GM23338 (cell line): ENCODE measurements at regions not wholly inside any gene's neighbourhood (a gene's known extent, or its start where the extent isn't known, plus 50 kb on each side); places are given as distances from the start of the nearest gene placed in this dataset.

Source experiments
- ATAC-seq: fragments of 200-7000 bp; cut with Tn5 transposase; 3 replicates; pipeline ENCODE4 v1.9.1; 2020
- DNase-seq: peaks from one replicate; pipeline ENCODE4 v3.0.0-alpha.2; 2015; ENCODE audit warnings: low spot score
- H2AFZ ChIP-seq: fragments of 200-600 bp; sonication (generic); 2 replicates; pipeline ENCODE4 v1.8.0; 2016; ENCODE audit warnings: antibody characterized with exemption, mild to moderate bottlenecking, moderate library complexity
- H3F3A ChIP-seq: fragments of 200-600 bp; sonication (generic); replicated peaks from 2 replicates; pipeline ENCODE4 v1.8.0; 2017; ENCODE audit warnings: antibody characterized with exemption, mixed run types, low read depth
- H3K27ac ChIP-seq: fragments of 200-600 bp; sonication (generic); 2 replicates; pipeline ENCODE4 v1.6.1; 2016; ENCODE audit warnings: low read depth
- H3K27me3 ChIP-seq: fragments of 200-600 bp; sonication (generic); 2 replicates; pipeline ENCODE4 v1.8.0; 2016; ENCODE audit warnings: mild to moderate bottlenecking, mixed run types, moderate library complexity; ENCODE audit not compliant: insufficient read depth
- H3K36me3 ChIP-seq: fragments of 200-600 bp; sonication (generic); 2 replicates; pipeline ENCODE4 v1.8.0; 2016; ENCODE audit warnings: mild to moderate bottlenecking; ENCODE audit not compliant: insufficient read depth
- H3K4me1 ChIP-seq: fragments of 200-600 bp; sonication (generic); 2 replicates; pipeline ENCODE4 v1.8.0; 2016; ENCODE audit warnings: mild to moderate bottlenecking, moderate library complexity; ENCODE audit not compliant: insufficient read depth
- H3K4me2 ChIP-seq: fragments of 200-600 bp; sonication (generic); 2 replicates; pipeline ENCODE4 v1.7.1; 2017; ENCODE audit warnings: mixed run types
- H3K4me3 ChIP-seq: fragments of 200-600 bp; sonication (generic); 2 replicates; pipeline ENCODE4 v1.6.1; 2016; ENCODE audit warnings: mixed run types
- H3K79me2 ChIP-seq: fragments of 200-600 bp; sonication (generic); replicated peaks from 2 replicates; pipeline ENCODE4 v1.8.0; 2017; ENCODE audit warnings: mild to moderate bottlenecking; ENCODE audit not compliant: insufficient read depth
- H3K9me2 ChIP-seq: fragments of 200-600 bp; sonication (generic); 2 replicates; pipeline ENCODE4 v1.8.0; 2017; ENCODE audit not compliant: insufficient read depth
- H4K20me1 ChIP-seq: fragments of 200-600 bp; sonication (generic); replicated peaks from 2 replicates; pipeline ENCODE4 v1.8.0; 2017; ENCODE audit warnings: mild to moderate bottlenecking; ENCODE audit not compliant: insufficient read depth
- H3K27ac Mint-ChIP-seq: 2 replicates; pipeline ENCODE4 v1.8.0; 2020; ENCODE audit warnings: inconsistent platforms, mild to moderate bottlenecking, moderate library complexity, mixed read lengths
- H3K27me3 Mint-ChIP-seq: 3 replicates; pipeline ENCODE4 v1.8.0; 2022; ENCODE audit warnings: low read depth, mild to moderate bottlenecking, moderate library complexity, mixed read lengths, inconsistent platforms; ENCODE audit not compliant: insufficient read depth, poor library complexity
- H3K36me3 Mint-ChIP-seq: 3 replicates; pipeline ENCODE4 v1.8.0; 2021; ENCODE audit warnings: low read depth, mild to moderate bottlenecking, inconsistent platforms, moderate library complexity, mixed read lengths
- H3K4me1 Mint-ChIP-seq: 3 replicates; pipeline ENCODE4 v1.8.0; 2020; ENCODE audit warnings: mild to moderate bottlenecking, inconsistent platforms, mixed read lengths
- H3K4me3 Mint-ChIP-seq: 3 replicates; pipeline ENCODE4 v1.8.0; 2021; ENCODE audit warnings: moderate library complexity, mild to moderate bottlenecking, inconsistent platforms, mixed read lengths
- H3K9me3 Mint-ChIP-seq: 3 replicates; pipeline ENCODE4 v1.8.0; 2020; ENCODE audit warnings: moderate library complexity, mild to moderate bottlenecking, inconsistent platforms, mixed read lengths
- EZH2phosphoT487 ChIP-seq: fragments of 200-600 bp; sonication (generic); IDR thresholded peaks from one replicate; pipeline ENCODE4 v1.8.1; 2018; ENCODE audit warnings: antibody characterized with exemption; ENCODE audit not compliant: unreplicated experiment
- JUNB ChIP-seq: IDR thresholded peaks from one replicate; pipeline ENCODE4 v1.6.1; 2016; ENCODE audit warnings: antibody characterized with exemption; ENCODE audit not compliant: unreplicated experiment
- NANOG ChIP-seq: IDR thresholded peaks from 2 replicates; pipeline ENCODE4 v1.6.1; 2016; ENCODE audit warnings: antibody characterized with exemption, borderline replicate concordance
- POLR2AphosphoS5 ChIP-seq: IDR thresholded peaks from 2 replicates; pipeline ENCODE4 v1.6.1; 2016; ENCODE audit warnings: antibody characterized with exemption, low read depth
- STAT1 ChIP-seq: IDR thresholded peaks from one replicate; pipeline ENCODE4 v1.6.1; 2016; ENCODE audit warnings: antibody characterized with exemption; ENCODE audit not compliant: unreplicated experiment
- ZNF114 ChIP-seq: fragments of 250-450 bp; sonication (Bioruptor Pico); IDR thresholded peaks from 2 replicates; pipeline ENCODE4 v1.5.0; 2020; ENCODE audit warnings: mild to moderate bottlenecking, moderate library complexity
- ZNF331 ChIP-seq: fragments of 250-450 bp; sonication (Bioruptor Pico); IDR thresholded peaks from 2 replicates; pipeline ENCODE4 v1.5.0; 2020; ENCODE audit warnings: low read depth, mild to moderate bottlenecking, moderate library complexity
- TF ChIP-seq, protein P1 (sequence below), 2 experiments: fragments of 200-600 bp in 1 of 2; sonication (generic) in 1 of 2; conservative IDR thresholded peaks; 2 replicates each; pipeline versions ENCODE4 v1.5.1 to v1.6.1; 2016 to 2017; ENCODE audit warnings: antibody characterized with exemption in 2 of 2, low read depth in 2 of 2, mild to moderate bottlenecking in 2 of 2, moderate library complexity in 1 of 2
- TF ChIP-seq, protein P2 (sequence below): IDR thresholded peaks from one replicate; pipeline ENCODE4 v1.6.1; 2018; ENCODE audit warnings: antibody characterized with exemption; ENCODE audit not compliant: unreplicated experiment

DNA sequence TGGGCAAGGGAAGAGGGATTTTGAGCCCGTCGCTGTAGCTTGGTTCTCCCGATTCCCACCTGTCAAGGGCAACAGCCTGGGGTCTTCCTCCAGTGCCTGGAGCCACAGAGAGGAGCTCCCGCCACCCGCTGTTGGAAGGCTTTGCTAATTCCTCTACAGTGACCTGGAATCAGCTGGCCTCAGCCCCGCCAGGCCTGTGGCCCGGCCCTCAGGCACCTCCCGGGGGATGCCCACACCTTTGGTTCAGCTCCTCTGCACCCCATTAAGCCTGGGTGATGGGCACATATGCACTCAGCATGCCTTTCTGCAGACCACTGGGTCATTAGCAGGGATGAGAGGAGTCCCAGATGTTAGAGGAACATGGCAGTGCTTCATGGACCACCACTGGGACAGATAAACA lies 121.4 kb upstream of the MKI67 start (continued):
- TF ChIP-seq, protein P1, sequence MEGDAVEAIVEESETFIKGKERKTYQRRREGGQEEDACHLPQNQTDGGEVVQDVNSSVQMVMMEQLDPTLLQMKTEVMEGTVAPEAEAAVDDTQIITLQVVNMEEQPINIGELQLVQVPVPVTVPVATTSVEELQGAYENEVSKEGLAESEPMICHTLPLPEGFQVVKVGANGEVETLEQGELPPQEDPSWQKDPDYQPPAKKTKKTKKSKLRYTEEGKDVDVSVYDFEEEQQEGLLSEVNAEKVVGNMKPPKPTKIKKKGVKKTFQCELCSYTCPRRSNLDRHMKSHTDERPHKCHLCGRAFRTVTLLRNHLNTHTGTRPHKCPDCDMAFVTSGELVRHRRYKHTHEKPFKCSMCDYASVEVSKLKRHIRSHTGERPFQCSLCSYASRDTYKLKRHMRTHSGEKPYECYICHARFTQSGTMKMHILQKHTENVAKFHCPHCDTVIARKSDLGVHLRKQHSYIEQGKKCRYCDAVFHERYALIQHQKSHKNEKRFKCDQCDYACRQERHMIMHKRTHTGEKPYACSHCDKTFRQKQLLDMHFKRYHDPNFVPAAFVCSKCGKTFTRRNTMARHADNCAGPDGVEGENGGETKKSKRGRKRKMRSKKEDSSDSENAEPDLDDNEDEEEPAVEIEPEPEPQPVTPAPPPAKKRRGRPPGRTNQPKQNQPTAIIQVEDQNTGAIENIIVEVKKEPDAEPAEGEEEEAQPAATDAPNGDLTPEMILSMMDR (conservative IDR thresholded peaks at IDR 0.05; ENCODE audit: low read depth in 2 of 2) = no peak
- no peak for TF ChIP-seq POLR2AphosphoS5
- TF ChIP-seq JUNB = no peak
- TF ChIP-seq, protein P2, sequence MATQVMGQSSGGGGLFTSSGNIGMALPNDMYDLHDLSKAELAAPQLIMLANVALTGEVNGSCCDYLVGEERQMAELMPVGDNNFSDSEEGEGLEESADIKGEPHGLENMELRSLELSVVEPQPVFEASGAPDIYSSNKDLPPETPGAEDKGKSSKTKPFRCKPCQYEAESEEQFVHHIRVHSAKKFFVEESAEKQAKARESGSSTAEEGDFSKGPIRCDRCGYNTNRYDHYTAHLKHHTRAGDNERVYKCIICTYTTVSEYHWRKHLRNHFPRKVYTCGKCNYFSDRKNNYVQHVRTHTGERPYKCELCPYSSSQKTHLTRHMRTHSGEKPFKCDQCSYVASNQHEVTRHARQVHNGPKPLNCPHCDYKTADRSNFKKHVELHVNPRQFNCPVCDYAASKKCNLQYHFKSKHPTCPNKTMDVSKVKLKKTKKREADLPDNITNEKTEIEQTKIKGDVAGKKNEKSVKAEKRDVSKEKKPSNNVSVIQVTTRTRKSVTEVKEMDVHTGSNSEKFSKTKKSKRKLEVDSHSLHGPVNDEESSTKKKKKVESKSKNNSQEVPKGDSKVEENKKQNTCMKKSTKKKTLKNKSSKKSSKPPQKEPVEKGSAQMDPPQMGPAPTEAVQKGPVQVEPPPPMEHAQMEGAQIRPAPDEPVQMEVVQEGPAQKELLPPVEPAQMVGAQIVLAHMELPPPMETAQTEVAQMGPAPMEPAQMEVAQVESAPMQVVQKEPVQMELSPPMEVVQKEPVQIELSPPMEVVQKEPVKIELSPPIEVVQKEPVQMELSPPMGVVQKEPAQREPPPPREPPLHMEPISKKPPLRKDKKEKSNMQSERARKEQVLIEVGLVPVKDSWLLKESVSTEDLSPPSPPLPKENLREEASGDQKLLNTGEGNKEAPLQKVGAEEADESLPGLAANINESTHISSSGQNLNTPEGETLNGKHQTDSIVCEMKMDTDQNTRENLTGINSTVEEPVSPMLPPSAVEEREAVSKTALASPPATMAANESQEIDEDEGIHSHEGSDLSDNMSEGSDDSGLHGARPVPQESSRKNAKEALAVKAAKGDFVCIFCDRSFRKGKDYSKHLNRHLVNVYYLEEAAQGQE = no peak
- no peak for TF ChIP-seq ZNF114
- no peak for TF ChIP-seq ZNF331 (CRISPR knock-in tag)
- TF ChIP-seq EZH2phosphoT487 = no peak

DNA sequence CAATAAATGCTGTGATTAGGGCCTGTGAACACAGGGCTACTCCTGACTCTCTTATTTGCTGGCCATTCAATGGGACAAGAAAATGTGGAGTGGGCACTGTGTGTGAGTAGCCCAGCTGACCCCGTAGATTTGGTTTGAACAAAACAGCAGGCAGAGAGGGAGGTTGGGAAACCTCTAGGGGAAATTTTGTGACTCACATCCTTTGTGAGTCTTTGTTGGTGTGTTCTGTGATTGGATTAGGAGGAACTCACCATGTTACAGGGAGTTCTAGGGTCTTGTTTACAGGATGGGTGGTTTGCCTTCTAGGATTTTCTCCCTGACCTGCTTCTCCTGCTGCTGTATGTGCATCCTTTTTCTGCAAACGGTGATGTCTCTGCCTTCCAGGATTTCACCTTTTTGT lies 128.3 kb upstream of the MKI67 start:
- no peaks in the 10 kb centered on the region for H3K79me2 ChIP-seq
- no peaks in the 10 kb centered on the region for H3K36me3 Mint-ChIP-seq
- DNase-seq (no peak), ATAC-seq (no peak)
- H3K4me1 ChIP-seq = no peaks in the 10 kb centered on the region
- peaks cover 2% of the 10 kb centered on the region for H3K27me3 Mint-ChIP-seq
- no peak overlapping the region for H3K4me3 Mint-ChIP-seq
- no peaks in the 10 kb centered on the region for H4K20me1 ChIP-seq
- H3K4me2 ChIP-seq = no peak overlapping the region
- peak overlapping the region; percentile 52; the same call in 1 of the 2 replicates for H2AFZ ChIP-seq
- H3K9me3 Mint-ChIP-seq = no peaks in the 10 kb centered on the region; the same call in 2 of the 3 replicates
- no peak overlapping the region for H3K4me3 ChIP-seq
- H3K27ac ChIP-seq = no peak overlapping the region
- H3K27me3 ChIP-seq = no peaks in the 10 kb centered on the region
- no peaks in the 10 kb centered on the region for H3K36me3 ChIP-seq
- H3F3A ChIP-seq = no peaks in the 10 kb centered on the region
- no peak overlapping the region for H3K27ac Mint-ChIP-seq
- peaks cover 6% of the 10 kb centered on the region; the same call in 2 of the 3 replicates for H3K4me1 Mint-ChIP-seq
- H3K9me2 ChIP-seq = peaks cover 12% of the 10 kb centered on the region; the same call in 1 of the 2 replicates
- no peak for TF ChIP-seq NANOG
- no peak for TF ChIP-seq EZH2phosphoT487
- TF ChIP-seq, protein P2 = no peak
- TF ChIP-seq JUNB = no peak
- no peak for TF ChIP-seq STAT1
- TF ChIP-seq, protein P1 (conservative IDR thresholded peaks at IDR 0.05; ENCODE audit: low read depth in 2 of 2) = no peak
